Uterus (tissue), 2 donors: ENCODE measurements at regions not wholly inside any gene's neighbourhood (a gene's known extent, or its start where the extent isn't known, plus 50 kb on each side); places are given as distances from the start of the nearest gene placed in this dataset.

Experiments used
- POLR2A ChIP-seq, 2 donors: fragments of 450-650 bp; IDR thresholded peaks; one replicate each; pipeline ENCODE4 v1.6.1; 2016; ENCODE audit warnings: antibody characterized with exemption in 2 of 2, mild to moderate bottlenecking in 1 of 2, moderate library complexity in 1 of 2
- TF ChIP-seq, protein P1 (sequence below), 4 experiments: fragments of 200-600 bp in 2 of 4; fragments of 450-650 bp in 2 of 4; sonication (generic) in 2 of 4; IDR thresholded peaks; one replicate each; pipeline ENCODE4 v1.5.1; 2016 to 2019; ENCODE audit warnings: antibody characterized with exemption in 4 of 4, mild to moderate bottlenecking in 2 of 4, moderate library complexity in 1 of 4

DNA sequence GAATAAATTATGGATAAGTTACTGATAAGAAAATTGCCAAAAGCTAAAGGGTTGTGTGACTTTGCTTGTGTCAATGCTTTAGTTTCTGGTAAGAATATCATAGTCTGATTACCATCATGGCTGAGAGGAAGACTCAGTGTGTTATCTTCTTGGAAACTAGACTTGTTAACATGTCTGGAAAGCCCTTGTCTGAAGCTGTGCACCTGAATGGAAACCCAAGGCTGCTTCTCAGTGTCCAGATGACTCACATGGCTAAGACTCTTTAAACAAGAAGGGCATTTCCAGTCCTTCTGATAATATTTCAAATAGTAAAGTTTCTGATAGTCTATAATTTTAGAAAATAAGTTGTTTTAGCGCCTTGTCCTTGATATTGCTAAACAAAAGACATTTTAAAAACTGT is 1092.7 kb downstream of the PLA2G4A start:
- TF ChIP-seq, protein P1, sequence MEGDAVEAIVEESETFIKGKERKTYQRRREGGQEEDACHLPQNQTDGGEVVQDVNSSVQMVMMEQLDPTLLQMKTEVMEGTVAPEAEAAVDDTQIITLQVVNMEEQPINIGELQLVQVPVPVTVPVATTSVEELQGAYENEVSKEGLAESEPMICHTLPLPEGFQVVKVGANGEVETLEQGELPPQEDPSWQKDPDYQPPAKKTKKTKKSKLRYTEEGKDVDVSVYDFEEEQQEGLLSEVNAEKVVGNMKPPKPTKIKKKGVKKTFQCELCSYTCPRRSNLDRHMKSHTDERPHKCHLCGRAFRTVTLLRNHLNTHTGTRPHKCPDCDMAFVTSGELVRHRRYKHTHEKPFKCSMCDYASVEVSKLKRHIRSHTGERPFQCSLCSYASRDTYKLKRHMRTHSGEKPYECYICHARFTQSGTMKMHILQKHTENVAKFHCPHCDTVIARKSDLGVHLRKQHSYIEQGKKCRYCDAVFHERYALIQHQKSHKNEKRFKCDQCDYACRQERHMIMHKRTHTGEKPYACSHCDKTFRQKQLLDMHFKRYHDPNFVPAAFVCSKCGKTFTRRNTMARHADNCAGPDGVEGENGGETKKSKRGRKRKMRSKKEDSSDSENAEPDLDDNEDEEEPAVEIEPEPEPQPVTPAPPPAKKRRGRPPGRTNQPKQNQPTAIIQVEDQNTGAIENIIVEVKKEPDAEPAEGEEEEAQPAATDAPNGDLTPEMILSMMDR (IDR thresholded peaks at IDR 0.05) = no peak
- TF ChIP-seq POLR2A (IDR thresholded peaks at IDR 0.05) = no peak
